Neuron (in vitro differentiated cells): ENCODE measurements at regions not wholly inside any gene's neighbourhood (a gene's known extent, or its start where the extent isn't known, plus 50 kb on each side); places are given as distances from the start of the nearest gene placed in this dataset.

Experiments
- H2AFZ ChIP-seq: one replicate; pipeline ENCODE4 v1.6.1; 2013; ENCODE audit warnings: low read depth, mild to moderate bottlenecking, inconsistent platforms, low read length, moderate library complexity
- H3K27me3 ChIP-seq: one replicate; pipeline ENCODE4 v1.6.1; 2013; ENCODE audit warnings: low read length; ENCODE audit not compliant: insufficient read depth
- H3K36me3 ChIP-seq: one replicate; pipeline ENCODE4 v1.6.1; 2013; ENCODE audit warnings: low read length; ENCODE audit not compliant: insufficient read depth
- H3K4me1 ChIP-seq: one replicate; pipeline ENCODE4 v1.6.1; 2013; ENCODE audit warnings: low read length; ENCODE audit not compliant: insufficient read depth
- H3K4me3 ChIP-seq: 2 replicates; pipeline ENCODE4 v1.5.1; 2013; ENCODE audit warnings: mild to moderate bottlenecking, low read length, moderate library complexity
- H3K9me3 ChIP-seq: one replicate; pipeline ENCODE4 v1.6.1; 2013; ENCODE audit warnings: low read length

GRCh38 chr3:117463276-117464115, 753.9 kb downstream of the TUSC7 start:
- no peaks in the 10 kb centered on the region for H3K9me3 ChIP-seq
- no peaks in the 10 kb centered on the region for H3K36me3 ChIP-seq
- H2AFZ ChIP-seq = no peak overlapping the region

GRCh38 chr3:117471831-117472230, 762.3 kb downstream of the TUSC7 start:
- H3K9me3 ChIP-seq = no peaks in the 10 kb centered on the region
- no peaks in the 10 kb centered on the region for H3K27me3 ChIP-seq
- no peaks in the 10 kb centered on the region for H3K36me3 ChIP-seq
- H3K4me3 ChIP-seq = no peak overlapping the region
- no peak overlapping the region for H2AFZ ChIP-seq
- peaks cover 8% of the 10 kb centered on the region for H3K4me1 ChIP-seq

More at GRCh38 chr3:117463276-117464115, 753.9 kb downstream of the TUSC7 start:
- H3K27me3 ChIP-seq = no peaks in the 10 kb centered on the region
- no peaks in the 10 kb centered on the region for H3K4me1 ChIP-seq
- no peak overlapping the region for H3K4me3 ChIP-seq

- H3K4me1 ChIP-seq = peaks cover 8% of the 10 kb centered on the region
- H3K9me3 ChIP-seq = no peaks in the 10 kb centered on the region
- no peak overlapping the region for H3K4me3 ChIP-seq
- no peaks in the 10 kb centered on the region for H3K27me3 ChIP-seq
- no peak overlapping the region for H2AFZ ChIP-seq
- no peaks in the 10 kb centered on the region for H3K36me3 ChIP-seq
Measured at GRCh38 chr3:117473981-117474538, 764.5 kb downstream of the TUSC7 start.

- no peak overlapping the region for H2AFZ ChIP-seq
- peaks cover 18% of the 10 kb centered on the region for H3K4me1 ChIP-seq
- no peaks in the 10 kb centered on the region for H3K36me3 ChIP-seq
- H3K9me3 ChIP-seq = no peaks in the 10 kb centered on the region
- no peaks in the 10 kb centered on the region for H3K27me3 ChIP-seq
- H3K4me3 ChIP-seq = no peak overlapping the region
Measured at GRCh38 chr3:117476572-117476971, 767.0 kb downstream of the TUSC7 start.

GRCh38 chr3:117477214-117477755, 767.7 kb downstream of the TUSC7 start:
- H2AFZ ChIP-seq = no peak overlapping the region
- no peaks in the 10 kb centered on the region for H3K27me3 ChIP-seq
- H3K36me3 ChIP-seq = no peaks in the 10 kb centered on the region
- H3K4me1 ChIP-seq = peaks cover 18% of the 10 kb centered on the region
- H3K9me3 ChIP-seq = no peaks in the 10 kb centered on the region
- H3K4me3 ChIP-seq = no peak overlapping the region

- H3K4me3 ChIP-seq = no peak overlapping the region
- H3K4me1 ChIP-seq = peaks cover 13% of the 10 kb centered on the region
- H2AFZ ChIP-seq = no peak overlapping the region
- H3K36me3 ChIP-seq = no peaks in the 10 kb centered on the region
- H3K27me3 ChIP-seq = no peaks in the 10 kb centered on the region
- peaks cover 2% of the 10 kb centered on the region for H3K9me3 ChIP-seq
Measured at GRCh38 chr3:117479095-117479494, 769.5 kb downstream of the TUSC7 start.

GRCh38 chr3:117480525-117480924, 770.9 kb downstream of the TUSC7 start:
- Histone ChIP-seq H3K9me3 (peaks cover 2% of the 10 kb centered on the region), H3K27me3 (no peaks in the 10 kb centered on the region), H2AFZ (no peak overlapping the region), H3K4me1 (peaks cover 10% of the 10 kb centered on the region), H3K4me3 (no peak overlapping the region), H3K36me3 (no peaks in the 10 kb centered on the region)

- no peaks in the 10 kb centered on the region for H3K27me3 ChIP-seq
- H3K4me3 ChIP-seq = no peak overlapping the region
- H3K4me1 ChIP-seq = peaks cover 10% of the 10 kb centered on the region
- H3K36me3 ChIP-seq = no peaks in the 10 kb centered on the region
- H3K9me3 ChIP-seq = peaks cover 2% of the 10 kb centered on the region
- no peak overlapping the region for H2AFZ ChIP-seq
Measured at GRCh38 chr3:117480972-117481371, 771.4 kb downstream of the TUSC7 start.

- no peak overlapping the region for H3K4me3 ChIP-seq
- peaks cover 21% of the 10 kb centered on the region for H3K4me1 ChIP-seq
- H2AFZ ChIP-seq = no peak overlapping the region
- no peaks in the 10 kb centered on the region for H3K36me3 ChIP-seq
- H3K27me3 ChIP-seq = no peaks in the 10 kb centered on the region
- H3K9me3 ChIP-seq = peaks cover 2% of the 10 kb centered on the region
Measured at GRCh38 chr3:117483839-117484238, 774.3 kb downstream of the TUSC7 start.

GRCh38 chr3:117485841-117486240, 776.3 kb downstream of the TUSC7 start:
- Histone ChIP-seq H3K4me1 (peaks cover 16% of the 10 kb centered on the region), H2AFZ (no peak overlapping the region), H3K9me3 (peaks cover 2% of the 10 kb centered on the region), H3K36me3 (no peaks in the 10 kb centered on the region), H3K27me3 (no peaks in the 10 kb centered on the region), H3K4me3 (no peak overlapping the region)

- peaks cover 2% of the 10 kb centered on the region for H3K9me3 ChIP-seq
- H3K4me1 ChIP-seq = peaks cover 11% of the 10 kb centered on the region
- H3K4me3 ChIP-seq = no peak overlapping the region
- no peak overlapping the region for H2AFZ ChIP-seq
- no peaks in the 10 kb centered on the region for H3K36me3 ChIP-seq
- H3K27me3 ChIP-seq = no peaks in the 10 kb centered on the region
Measured at GRCh38 chr3:117486719-117487716, 777.4 kb downstream of the TUSC7 start.

- no peaks in the 10 kb centered on the region for H3K9me3 ChIP-seq
- peaks cover 11% of the 10 kb centered on the region for H3K4me1 ChIP-seq
- no peak overlapping the region for H2AFZ ChIP-seq
- H3K27me3 ChIP-seq = no peaks in the 10 kb centered on the region
- H3K36me3 ChIP-seq = no peaks in the 10 kb centered on the region
- no peak overlapping the region for H3K4me3 ChIP-seq
Measured at GRCh38 chr3:117488983-117489382, 779.4 kb downstream of the TUSC7 start.
